HEK293 (cell line): ENCODE measurements at regions not wholly inside any gene's neighbourhood (a gene's known extent, or its start where the extent isn't known, plus 50 kb on each side); places are given as distances from the start of the nearest gene placed in this dataset.

ENCODE experiments used
- YY1 ChIP-seq: fragments of 450-650 bp; formaldehyde crosslinking; IDR thresholded peaks from 2 replicates; pipeline ENCODE4 v1.5.1; 2018; ENCODE audit warnings: missing biosample characterization, missing genetic modification characterization
- ZBTB10 ChIP-seq: fragments of 450-650 bp; formaldehyde crosslinking; IDR thresholded peaks from 2 replicates; pipeline ENCODE4 v1.5.1; 2016; ENCODE audit warnings: missing biosample characterization, missing genetic modification characterization
- ZNF776 ChIP-seq: fragments of 450-650 bp; formaldehyde crosslinking; IDR thresholded peaks from 2 replicates; pipeline ENCODE4 v1.5.0; 2017; ENCODE audit warnings: missing biosample characterization, missing genetic modification characterization, borderline replicate concordance

GRCh38 chr22:34763496-34763895 is 302.5 kb upstream of the ISX start:
- TF ChIP-seq ZBTB10 (tag by site-specific recombination) (no peak), YY1 (tag by site-specific recombination) (no peak), ZNF776 (tag by site-specific recombination) (no peak)
